ENCODE measurements at regions not wholly inside any gene's neighbourhood (a gene's known extent, or its start where the extent isn't known, plus 50 kb on each side); places are given as distances from the start of the nearest gene placed in this dataset.

DNA sequence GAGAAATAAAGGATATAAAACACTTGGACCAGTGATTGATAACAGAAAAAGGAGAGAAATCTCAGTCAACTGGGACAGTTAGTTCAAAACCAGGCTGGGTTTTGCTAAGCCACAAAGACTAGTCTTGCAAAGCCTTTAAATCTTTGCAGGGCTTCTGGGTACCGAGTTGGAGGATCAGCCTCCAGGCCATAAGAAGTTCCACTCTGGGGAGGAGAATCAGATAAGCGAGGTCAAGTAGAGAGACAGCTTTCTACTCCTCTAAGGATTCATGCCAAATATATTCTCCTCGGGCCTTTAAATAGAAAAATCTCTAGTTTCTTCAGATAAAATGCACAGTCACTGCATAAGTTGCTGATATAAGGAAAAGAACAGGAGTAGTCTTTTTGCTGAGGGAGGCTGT lies 92.7 kb downstream of the MFAP3L start:
- no peak overlapping the region for H3K4me3 ChIP-seq (ENCODE audit: low read depth, low read length)
- no peaks in the 10 kb centered on the region for H3K9me3 ChIP-seq (ENCODE audit: control insufficient read depth, insufficient read depth, low read depth, low read length)
- H3K36me3 ChIP-seq (ENCODE audit: control insufficient read depth in 2 of 2, insufficient read depth in 1 of 2, low read length in 2 of 2) = no peaks in the 10 kb centered on the region
- ChIA-PET CTCF (no interaction called here), POLR2A (no interaction called here)
- TF ChIP-seq, protein P1, sequence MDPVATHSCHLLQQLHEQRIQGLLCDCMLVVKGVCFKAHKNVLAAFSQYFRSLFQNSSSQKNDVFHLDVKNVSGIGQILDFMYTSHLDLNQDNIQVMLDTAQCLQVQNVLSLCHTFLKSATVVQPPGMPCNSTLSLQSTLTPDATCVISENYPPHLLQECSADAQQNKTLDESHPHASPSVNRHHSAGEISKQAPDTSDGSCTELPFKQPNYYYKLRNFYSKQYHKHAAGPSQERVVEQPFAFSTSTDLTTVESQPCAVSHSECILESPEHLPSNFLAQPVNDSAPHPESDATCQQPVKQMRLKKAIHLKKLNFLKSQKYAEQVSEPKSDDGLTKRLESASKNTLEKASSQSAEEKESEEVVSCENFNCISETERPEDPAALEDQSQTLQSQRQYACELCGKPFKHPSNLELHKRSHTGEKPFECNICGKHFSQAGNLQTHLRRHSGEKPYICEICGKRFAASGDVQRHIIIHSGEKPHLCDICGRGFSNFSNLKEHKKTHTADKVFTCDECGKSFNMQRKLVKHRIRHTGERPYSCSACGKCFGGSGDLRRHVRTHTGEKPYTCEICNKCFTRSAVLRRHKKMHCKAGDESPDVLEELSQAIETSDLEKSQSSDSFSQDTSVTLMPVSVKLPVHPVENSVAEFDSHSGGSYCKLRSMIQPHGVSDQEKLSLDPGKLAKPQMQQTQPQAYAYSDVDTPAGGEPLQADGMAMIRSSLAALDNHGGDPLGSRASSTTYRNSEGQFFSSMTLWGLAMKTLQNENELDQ (tag by site-specific recombination; IDR thresholded peaks at IDR 0.05; ENCODE audit: low read depth) = no peak
- TF ChIP-seq ZNF26 (tag by site-specific recombination; IDR thresholded peaks at IDR 0.05) (no peak), ZNF341 (tag by site-specific recombination; IDR thresholded peaks at IDR 0.05; ENCODE audit: low read depth) (no peak)
- TF ChIP-seq, protein P2, sequence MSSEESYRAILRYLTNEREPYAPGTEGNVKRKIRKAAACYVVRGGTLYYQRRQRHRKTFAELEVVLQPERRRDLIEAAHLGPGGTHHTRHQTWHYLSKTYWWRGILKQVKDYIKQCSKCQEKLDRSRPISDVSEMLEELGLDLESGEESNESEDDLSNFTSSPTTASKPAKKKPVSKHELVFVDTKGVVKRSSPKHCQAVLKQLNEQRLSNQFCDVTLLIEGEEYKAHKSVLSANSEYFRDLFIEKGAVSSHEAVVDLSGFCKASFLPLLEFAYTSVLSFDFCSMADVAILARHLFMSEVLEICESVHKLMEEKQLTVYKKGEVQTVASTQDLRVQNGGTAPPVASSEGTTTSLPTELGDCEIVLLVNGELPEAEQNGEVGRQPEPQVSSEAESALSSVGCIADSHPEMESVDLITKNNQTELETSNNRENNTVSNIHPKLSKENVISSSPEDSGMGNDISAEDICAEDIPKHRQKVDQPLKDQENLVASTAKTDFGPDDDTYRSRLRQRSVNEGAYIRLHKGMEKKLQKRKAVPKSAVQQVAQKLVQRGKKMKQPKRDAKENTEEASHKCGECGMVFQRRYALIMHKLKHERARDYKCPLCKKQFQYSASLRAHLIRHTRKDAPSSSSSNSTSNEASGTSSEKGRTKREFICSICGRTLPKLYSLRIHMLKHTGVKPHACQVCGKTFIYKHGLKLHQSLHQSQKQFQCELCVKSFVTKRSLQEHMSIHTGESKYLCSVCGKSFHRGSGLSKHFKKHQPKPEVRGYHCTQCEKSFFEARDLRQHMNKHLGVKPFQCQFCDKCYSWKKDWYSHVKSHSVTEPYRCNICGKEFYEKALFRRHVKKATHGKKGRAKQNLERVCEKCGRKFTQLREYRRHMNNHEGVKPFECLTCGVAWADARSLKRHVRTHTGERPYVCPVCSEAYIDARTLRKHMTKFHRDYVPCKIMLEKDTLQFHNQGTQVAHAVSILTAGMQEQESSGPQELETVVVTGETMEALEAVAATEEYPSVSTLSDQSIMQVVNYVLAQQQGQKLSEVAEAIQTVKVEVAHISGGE (tag by site-specific recombination; conservative IDR thresholded peaks at IDR 0.05; ENCODE audit: low read depth) = no peak
- H3K27ac ChIP-seq (ENCODE audit: extremely low read depth, low read depth, low read length) = no peak overlapping the region
- H3K4me1 ChIP-seq (ENCODE audit: control insufficient read depth, insufficient read depth, low read length) = peaks cover 2% of the 10 kb centered on the region

DNA sequence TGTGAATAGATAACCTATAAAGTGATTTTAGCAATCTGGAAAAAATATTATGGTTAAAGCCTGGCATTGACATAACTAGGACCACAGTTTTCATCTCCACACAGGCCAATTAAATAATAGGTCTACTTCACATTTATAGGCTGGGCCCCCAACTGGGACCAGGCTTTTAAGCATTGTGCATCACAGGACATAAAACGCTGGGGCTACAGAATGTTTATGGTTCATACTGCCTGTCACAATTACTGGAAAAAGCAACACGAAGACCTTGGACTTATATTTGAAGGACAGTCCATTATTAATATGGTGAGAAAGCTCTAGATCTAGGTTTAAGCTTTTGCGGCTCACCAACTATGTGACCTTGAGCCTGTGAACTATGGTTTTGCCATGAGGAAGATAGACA lies 94.2 kb downstream of the MFAP3L start:
- peaks cover 2% of the 10 kb centered on the region for H3K4me1 ChIP-seq (ENCODE audit: control insufficient read depth, insufficient read depth, low read length)
- H3K9me3 ChIP-seq (ENCODE audit: control insufficient read depth, insufficient read depth, low read depth, low read length) = no peaks in the 10 kb centered on the region
- no peak overlapping the region for H3K27ac ChIP-seq (ENCODE audit: extremely low read depth, low read depth, low read length)
- TF ChIP-seq, protein P3, sequence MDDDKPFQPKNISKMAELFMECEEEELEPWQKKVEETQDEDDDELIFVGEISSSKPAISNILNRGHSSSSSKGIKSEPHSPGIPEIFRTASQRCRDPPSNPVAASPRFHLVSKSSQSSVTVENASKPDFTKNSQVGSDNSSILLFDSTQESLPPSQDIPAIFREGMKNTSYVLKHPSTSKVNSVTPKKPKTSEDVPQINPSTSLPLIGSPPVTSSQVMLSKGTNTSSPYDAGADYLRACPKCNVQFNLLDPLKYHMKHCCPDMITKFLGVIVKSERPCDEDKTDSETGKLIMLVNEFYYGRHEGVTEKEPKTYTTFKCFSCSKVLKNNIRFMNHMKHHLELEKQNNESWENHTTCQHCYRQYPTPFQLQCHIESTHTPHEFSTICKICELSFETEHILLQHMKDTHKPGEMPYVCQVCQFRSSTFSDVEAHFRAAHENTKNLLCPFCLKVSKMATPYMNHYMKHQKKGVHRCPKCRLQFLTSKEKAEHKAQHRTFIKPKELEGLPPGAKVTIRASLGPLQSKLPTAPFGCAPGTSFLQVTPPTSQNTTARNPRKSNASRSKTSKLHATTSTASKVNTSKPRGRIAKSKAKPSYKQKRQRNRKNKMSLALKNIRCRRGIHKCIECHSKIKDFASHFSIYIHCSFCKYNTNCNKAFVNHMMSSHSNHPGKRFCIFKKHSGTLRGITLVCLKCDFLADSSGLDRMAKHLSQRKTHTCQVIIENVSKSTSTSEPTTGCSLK (tag by site-specific recombination; IDR thresholded peaks at IDR 0.05) = no peak
- TF ChIP-seq ZIC2 (tag by site-specific recombination; IDR thresholded peaks at IDR 0.05) (peak; percentile 48; the same call in 1 of the 2 replicates), HOXC10 (CRISPR knock-in tag; IDR thresholded peaks at IDR 0.05) (no peak), SALL2 (tag by site-specific recombination; IDR thresholded peaks at IDR 0.05; ENCODE audit: borderline replicate concordance) (no peak), FEZF1 (tag by site-specific recombination; IDR thresholded peaks at IDR 0.05) (peak; percentile 6; the same call in 1 of the 2 replicates), PRDM6 (tag by site-specific recombination; IDR thresholded peaks at IDR 0.05) (peak; percentile 41; the same call in 1 of the 2 replicates), GLIS1 (tag by site-specific recombination; IDR thresholded peaks at IDR 0.05) (peak; percentile 9; the same call in 1 of the 2 replicates), ZNF335 (tag by site-specific recombination; conservative IDR thresholded peaks at IDR 0.05) (0 out of 2 replicates have a peak, but pooled peaks have one; percentile 23), TCF7L2 (IDR thresholded peaks at IDR 0.05; ENCODE audit: borderline replicate concordance, low read depth, low read length) (peak; percentile 22; the same call in 1 of the 2 replicates), OSR2 (tag by site-specific recombination; IDR thresholded peaks at IDR 0.05) (0 out of 2 replicates have a peak, but pooled peaks have one; percentile 19)
- TF ChIP-seq, protein P4, sequence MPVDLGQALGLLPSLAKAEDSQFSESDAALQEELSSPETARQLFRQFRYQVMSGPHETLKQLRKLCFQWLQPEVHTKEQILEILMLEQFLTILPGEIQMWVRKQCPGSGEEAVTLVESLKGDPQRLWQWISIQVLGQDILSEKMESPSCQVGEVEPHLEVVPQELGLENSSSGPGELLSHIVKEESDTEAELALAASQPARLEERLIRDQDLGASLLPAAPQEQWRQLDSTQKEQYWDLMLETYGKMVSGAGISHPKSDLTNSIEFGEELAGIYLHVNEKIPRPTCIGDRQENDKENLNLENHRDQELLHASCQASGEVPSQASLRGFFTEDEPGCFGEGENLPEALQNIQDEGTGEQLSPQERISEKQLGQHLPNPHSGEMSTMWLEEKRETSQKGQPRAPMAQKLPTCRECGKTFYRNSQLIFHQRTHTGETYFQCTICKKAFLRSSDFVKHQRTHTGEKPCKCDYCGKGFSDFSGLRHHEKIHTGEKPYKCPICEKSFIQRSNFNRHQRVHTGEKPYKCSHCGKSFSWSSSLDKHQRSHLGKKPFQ (tag by site-specific recombination; IDR thresholded peaks at IDR 0.05) = peak; percentile 41; the same call in 1 of the 2 replicates
- POLR2A ChIA-PET = no interaction called here
- no peak overlapping the region for H3K4me3 ChIP-seq (ENCODE audit: low read depth, low read length)
- CTCF ChIA-PET = no interaction called here
- H3K36me3 ChIP-seq (ENCODE audit: control insufficient read depth in 2 of 2, insufficient read depth in 1 of 2, low read length in 2 of 2) = no peaks in the 10 kb centered on the region
